ENCODE measurements at regions not wholly inside any gene's neighbourhood (a gene's known extent, or its start where the extent isn't known, plus 50 kb on each side); places are given as distances from the start of the nearest gene placed in this dataset.

GRCh38 chr5:158205992-158206391, 347.0 kb upstream of the CLINT1 start:
- no peak overlapping the region for H3K4me3 ChIP-seq
- no peak overlapping the region for H3K27ac ChIP-seq
- TF ChIP-seq POLR2A (IDR thresholded peaks at IDR 0.05), result no peak
- TF ChIP-seq CTCF (IDR thresholded peaks at IDR 0.05), result no peak
- intact Hi-C loops (cut with DNase I), result no loop called here
- WGBS, 2 donors, result 56 to 76% methylated on average over 2 of the region's 2 CpGs
- no peaks in the 10 kb centered on the region for H3K4me1 ChIP-seq
- H3K36me3 ChIP-seq (replicated peaks in 1 of 2; ENCODE audit: insufficient read depth in 1 of 2, low read depth in 2 of 2), result no peaks in the 10 kb centered on the region
- H3K9me3 ChIP-seq, result no peaks in the 10 kb centered on the region
- H3K27me3 ChIP-seq, result no peaks in the 10 kb centered on the region
- no peak for ATAC-seq
- DNase-seq, result no peak

GRCh38 chr5:158203261-158203660, 344.3 kb upstream of the CLINT1 start:
- no peak for TF ChIP-seq POLR2A (IDR thresholded peaks at IDR 0.05)
- no peak for TF ChIP-seq CTCF (IDR thresholded peaks at IDR 0.05)
- no peaks in the 10 kb centered on the region for H3K36me3 ChIP-seq (replicated peaks in 1 of 2; ENCODE audit: insufficient read depth in 1 of 2, low read depth in 2 of 2)
- ATAC-seq (no peak), DNase-seq (no peak)
- H3K4me3 ChIP-seq, result no peak overlapping the region
- no peak overlapping the region for H3K27ac ChIP-seq
- no peaks in the 10 kb centered on the region for H3K27me3 ChIP-seq
- no peaks in the 10 kb centered on the region for H3K9me3 ChIP-seq
- H3K4me1 ChIP-seq, result no peaks in the 10 kb centered on the region
- intact Hi-C loops (cut with DNase I), result no loop called here
- 76 to 82% methylated on average over 7 to 8 of the region's 8 CpGs for WGBS, 2 donors

DNA sequence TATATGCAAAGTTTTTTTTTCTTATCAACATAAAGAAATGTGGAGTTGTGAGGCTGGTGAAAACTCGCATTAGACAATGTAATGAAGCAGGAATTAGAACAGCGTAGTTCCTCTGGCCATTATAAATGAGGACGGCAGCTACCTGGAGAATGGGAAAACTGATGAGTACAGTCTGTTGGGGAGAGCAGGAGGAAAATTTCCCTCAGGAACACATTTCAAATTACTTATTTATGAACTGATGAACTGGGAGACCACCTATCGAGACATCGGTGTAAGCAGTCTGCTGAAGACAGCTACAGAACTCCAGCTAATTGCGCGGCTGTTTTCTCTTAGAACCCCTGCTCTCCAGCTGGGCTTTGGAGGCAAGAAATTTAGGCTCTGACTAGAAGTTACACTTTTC, 343.9 kb upstream of the CLINT1 start:
- TF ChIP-seq POLR2A (IDR thresholded peaks at IDR 0.05) (no peak), CTCF (IDR thresholded peaks at IDR 0.05) (no peak)
- H3K4me3 ChIP-seq, result no peak overlapping the region
- no peaks in the 10 kb centered on the region for H3K36me3 ChIP-seq (replicated peaks in 1 of 2; ENCODE audit: insufficient read depth in 1 of 2, low read depth in 2 of 2)
- ATAC-seq (no peak), DNase-seq (no peak)
- H3K27me3 ChIP-seq, result no peaks in the 10 kb centered on the region
- no peaks in the 10 kb centered on the region for H3K4me1 ChIP-seq
- intact Hi-C loops (cut with DNase I), result no loop called here
- H3K9me3 ChIP-seq, result no peaks in the 10 kb centered on the region
- no peak overlapping the region for H3K27ac ChIP-seq
- 85 to 89% methylated on average over 7 of the region's 7 CpGs for WGBS, 2 donors

DNA sequence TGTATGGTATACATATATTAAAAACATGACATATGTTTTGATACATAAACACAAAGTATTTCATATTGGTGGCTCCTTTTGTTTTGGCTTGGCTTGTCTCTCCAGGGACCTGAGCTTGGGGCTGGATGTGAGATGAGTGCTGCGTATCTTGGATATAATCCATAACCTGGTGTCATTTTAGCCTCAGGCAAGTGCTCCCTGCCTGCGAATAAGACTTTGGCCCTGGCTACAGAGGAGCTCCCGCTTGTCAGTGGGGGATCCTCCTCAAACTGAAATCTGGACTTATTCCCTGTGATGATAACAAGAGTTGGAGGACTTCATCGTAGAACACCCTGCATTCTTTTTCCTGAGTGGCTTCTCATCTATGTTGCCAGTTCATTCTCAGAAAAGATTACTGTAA, 341.7 kb upstream of the CLINT1 start:
- Histone ChIP-seq H3K27ac (no peak overlapping the region), H3K4me3 (no peak overlapping the region), H3K9me3 (no peaks in the 10 kb centered on the region), H3K4me1 (no peaks in the 10 kb centered on the region), H3K27me3 (no peaks in the 10 kb centered on the region), H3K36me3 (replicated peaks in 1 of 2; ENCODE audit: insufficient read depth in 1 of 2, low read depth in 2 of 2) (no peaks in the 10 kb centered on the region)
- TF ChIP-seq CTCF (IDR thresholded peaks at IDR 0.05), result no peak
- TF ChIP-seq POLR2A (IDR thresholded peaks at IDR 0.05), result no peak
- DNase-seq (no peak), ATAC-seq (no peak)
- WGBS, 2 donors, result 68 to 82% methylated on average over 4 of the region's 4 CpGs
- intact Hi-C loops (cut with DNase I), result no loop called here

GRCh38 chr5:158198636-158199035, 339.7 kb upstream of the CLINT1 start:
- Histone ChIP-seq H3K27ac (no peak overlapping the region), H3K4me3 (no peak overlapping the region), H3K27me3 (no peaks in the 10 kb centered on the region), H3K36me3 (replicated peaks in 1 of 2; ENCODE audit: insufficient read depth in 1 of 2, low read depth in 2 of 2) (no peaks in the 10 kb centered on the region), H3K9me3 (no peaks in the 10 kb centered on the region), H3K4me1 (no peaks in the 10 kb centered on the region)
- 82 to 93% methylated on average over 6 of the region's 6 CpGs for WGBS, 2 donors
- ATAC-seq (no peak), DNase-seq (no peak)
- TF ChIP-seq CTCF (IDR thresholded peaks at IDR 0.05) (no peak), POLR2A (IDR thresholded peaks at IDR 0.05) (no peak)
- intact Hi-C loops (cut with DNase I), result no loop called here
